ENCODE measurements at regions not wholly inside any gene's neighbourhood (a gene's known extent, or its start where the extent isn't known, plus 50 kb on each side); places are given as distances from the start of the nearest gene placed in this dataset.

DNA sequence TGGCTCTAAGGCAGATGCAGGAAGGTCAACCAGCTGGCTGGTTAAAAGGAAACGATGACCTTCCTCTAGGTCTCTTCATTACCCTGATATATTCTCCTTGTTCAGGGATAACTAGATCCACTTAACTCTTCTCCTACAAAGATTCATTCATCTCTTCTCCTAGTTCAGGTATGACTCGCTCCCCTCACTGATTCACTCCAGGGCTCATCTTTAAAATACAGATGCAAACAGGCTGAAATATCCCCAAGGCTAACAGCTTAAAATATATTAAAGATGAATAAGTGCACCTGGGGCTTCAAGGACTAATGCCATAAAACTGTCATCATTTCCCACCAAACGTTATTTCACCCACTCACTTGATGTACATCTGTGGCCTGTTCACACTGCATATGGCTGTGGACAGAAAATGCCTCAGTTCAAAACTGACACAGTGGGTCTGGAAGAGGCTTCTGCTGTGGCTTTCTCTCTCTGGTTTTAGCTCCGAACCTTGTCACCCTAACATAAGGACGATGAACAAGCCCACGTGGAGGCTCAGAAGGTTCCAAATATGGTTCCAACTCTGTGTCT is 366.9 kb downstream of the DEPDC1B start:
- TF ChIP-seq, protein P1, sequence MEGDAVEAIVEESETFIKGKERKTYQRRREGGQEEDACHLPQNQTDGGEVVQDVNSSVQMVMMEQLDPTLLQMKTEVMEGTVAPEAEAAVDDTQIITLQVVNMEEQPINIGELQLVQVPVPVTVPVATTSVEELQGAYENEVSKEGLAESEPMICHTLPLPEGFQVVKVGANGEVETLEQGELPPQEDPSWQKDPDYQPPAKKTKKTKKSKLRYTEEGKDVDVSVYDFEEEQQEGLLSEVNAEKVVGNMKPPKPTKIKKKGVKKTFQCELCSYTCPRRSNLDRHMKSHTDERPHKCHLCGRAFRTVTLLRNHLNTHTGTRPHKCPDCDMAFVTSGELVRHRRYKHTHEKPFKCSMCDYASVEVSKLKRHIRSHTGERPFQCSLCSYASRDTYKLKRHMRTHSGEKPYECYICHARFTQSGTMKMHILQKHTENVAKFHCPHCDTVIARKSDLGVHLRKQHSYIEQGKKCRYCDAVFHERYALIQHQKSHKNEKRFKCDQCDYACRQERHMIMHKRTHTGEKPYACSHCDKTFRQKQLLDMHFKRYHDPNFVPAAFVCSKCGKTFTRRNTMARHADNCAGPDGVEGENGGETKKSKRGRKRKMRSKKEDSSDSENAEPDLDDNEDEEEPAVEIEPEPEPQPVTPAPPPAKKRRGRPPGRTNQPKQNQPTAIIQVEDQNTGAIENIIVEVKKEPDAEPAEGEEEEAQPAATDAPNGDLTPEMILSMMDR (IDR thresholded peaks at IDR 0.05; ENCODE audit: borderline replicate concordance, insufficient read depth, low read depth, low read length) = no peak
- H3K4me3 ChIP-seq (ENCODE audit: low read depth, low read length) = no peak overlapping the region

DNA sequence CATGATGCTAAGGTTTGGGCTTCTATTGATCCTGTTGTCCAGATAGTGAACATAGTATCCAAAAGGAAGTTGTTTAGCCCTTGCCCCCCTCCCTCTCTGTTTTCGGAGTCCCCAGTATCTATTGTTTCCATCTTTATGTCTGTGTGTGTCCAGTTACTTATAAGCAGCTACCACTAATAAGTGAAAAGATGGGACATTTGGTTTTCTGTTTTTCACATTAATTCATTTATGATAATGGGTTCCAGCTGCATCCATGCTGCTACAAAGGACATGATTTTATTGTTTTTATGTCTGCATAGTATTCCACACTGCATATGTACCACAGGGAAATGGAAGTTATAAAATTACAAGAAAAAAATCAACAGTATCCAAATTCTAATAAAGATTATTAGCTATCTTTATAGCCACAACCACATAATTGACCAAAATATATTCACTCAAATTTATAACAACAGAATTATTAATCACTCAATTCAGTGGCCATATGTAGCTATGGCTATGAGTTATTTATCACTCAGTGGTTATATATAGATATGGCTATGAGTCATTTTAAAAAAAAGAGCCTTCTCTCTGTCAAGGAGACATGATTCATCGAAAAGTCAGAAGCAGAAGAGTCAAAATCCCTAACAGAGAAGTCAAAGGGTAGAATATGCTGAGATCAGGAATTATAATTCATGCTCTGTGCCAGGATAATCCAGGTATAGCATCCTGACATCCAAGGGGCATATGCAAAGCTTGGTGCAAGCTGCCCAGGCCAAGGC is 367.5 kb downstream of the DEPDC1B start:
- no peak overlapping the region for H3K4me3 ChIP-seq (ENCODE audit: low read depth, low read length)
- TF ChIP-seq, protein P1 (IDR thresholded peaks at IDR 0.05; ENCODE audit: borderline replicate concordance, insufficient read depth, low read depth, low read length) = no peak

DNA sequence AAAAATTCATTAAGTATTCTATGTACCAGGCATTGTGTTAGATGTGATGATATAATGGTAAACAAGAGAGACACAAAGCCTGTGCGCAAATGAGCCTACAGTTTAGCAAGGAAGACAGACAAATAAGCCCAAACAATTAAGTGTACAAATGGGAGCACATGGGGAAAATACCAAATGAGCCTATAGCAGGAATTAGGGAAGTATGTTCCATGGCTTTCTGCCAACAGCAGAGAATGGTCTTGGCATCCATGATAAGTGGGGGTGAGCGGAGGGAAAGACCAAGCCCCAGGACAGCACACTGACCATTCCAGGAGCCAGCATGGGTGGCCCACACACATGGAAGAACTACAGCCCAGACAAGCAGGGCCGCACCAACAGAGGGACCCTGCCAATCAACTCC is 369.7 kb downstream of the DEPDC1B start:
- TF ChIP-seq, protein P1 (IDR thresholded peaks at IDR 0.05; ENCODE audit: borderline replicate concordance, insufficient read depth, low read depth, low read length) = no peak
- no peak overlapping the region for H3K4me3 ChIP-seq (ENCODE audit: low read depth, low read length)

DNA sequence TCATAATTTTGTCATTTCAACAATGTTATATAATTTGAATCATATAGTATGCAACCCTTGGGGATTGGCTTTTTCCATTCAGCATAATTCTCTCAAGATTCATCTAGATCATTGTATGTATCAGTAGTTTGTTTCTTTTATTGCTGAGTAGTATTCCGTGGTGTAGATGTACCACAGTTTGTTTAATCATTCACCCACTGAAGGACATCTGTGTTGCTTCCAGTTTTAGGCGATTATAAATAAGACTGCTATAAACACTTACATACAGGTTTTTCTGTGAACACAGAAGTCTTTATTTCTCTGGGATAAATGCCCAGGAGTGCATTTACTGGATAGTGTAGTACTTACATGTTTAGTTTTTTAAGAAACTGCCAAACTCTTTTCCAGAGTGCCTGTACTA is 374.1 kb downstream of the DEPDC1B start:
- no peak overlapping the region for H3K4me3 ChIP-seq (ENCODE audit: low read depth, low read length)
- TF ChIP-seq, protein P1 (IDR thresholded peaks at IDR 0.05; ENCODE audit: borderline replicate concordance, insufficient read depth, low read depth, low read length) = no peak

DNA sequence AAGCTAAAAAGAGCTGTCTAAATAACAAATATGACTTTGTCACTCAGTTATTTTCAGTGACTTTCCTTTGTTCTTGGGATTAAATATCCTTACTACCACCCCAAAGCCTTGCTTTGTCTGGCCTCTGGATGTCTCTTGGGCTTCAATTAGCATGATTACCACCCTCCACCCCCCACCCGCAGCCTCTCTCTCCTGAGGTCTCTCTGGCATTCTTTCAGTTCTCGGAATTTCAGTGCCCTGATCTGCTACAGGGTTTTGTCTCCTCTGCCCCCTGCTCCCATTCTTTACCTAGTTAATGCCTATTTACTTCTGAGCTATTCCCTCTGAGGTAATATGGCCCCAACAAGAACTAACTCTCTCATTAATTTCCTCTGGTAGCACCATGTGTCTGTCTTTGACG is 376.4 kb downstream of the DEPDC1B start:
- no peak overlapping the region for H3K4me3 ChIP-seq (ENCODE audit: low read depth, low read length)
- TF ChIP-seq, protein P1 (IDR thresholded peaks at IDR 0.05; ENCODE audit: borderline replicate concordance, insufficient read depth, low read depth, low read length) = no peak

DNA sequence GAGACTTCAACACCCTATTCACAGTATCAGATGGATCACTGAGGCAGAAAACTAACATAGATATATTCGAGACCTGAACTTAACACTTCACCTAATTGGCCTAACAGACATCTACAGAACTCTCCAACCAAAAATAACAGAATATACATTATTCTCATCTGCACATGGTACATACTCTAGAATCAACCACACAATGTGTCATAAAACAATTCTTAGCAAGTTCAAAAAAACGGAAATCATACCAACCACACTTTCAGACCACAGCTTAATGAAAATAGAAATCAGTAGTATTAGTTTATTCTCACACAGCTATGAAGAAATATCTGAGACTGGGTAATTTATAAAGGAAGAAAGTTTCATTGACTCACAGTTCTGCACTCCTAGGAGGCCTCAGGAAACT is 387.9 kb downstream of the DEPDC1B start:
- no peak overlapping the region for H3K4me3 ChIP-seq (ENCODE audit: low read depth, low read length)
- TF ChIP-seq, protein P1 (IDR thresholded peaks at IDR 0.05; ENCODE audit: borderline replicate concordance, insufficient read depth, low read depth, low read length) = no peak

DNA sequence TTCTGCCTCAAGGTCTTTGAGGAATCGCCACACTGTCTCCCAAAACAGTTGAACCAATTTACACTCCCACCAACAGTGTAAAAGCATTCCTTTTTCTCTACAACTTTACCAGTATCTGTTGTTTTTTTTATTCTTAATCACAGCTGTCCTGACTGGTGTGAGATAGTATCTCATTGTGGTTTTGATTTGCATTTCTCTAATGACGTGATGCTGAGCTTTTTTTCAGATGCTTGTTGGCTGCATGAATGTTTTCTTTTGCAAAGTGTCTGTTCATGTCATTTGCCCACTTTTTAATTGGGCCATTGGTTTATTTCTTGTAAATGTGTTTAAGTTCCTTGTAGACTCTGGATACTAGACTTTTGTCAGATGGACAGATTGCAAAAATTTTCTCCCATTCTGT is 400.0 kb downstream of the DEPDC1B start:
- no peak overlapping the region for H3K4me3 ChIP-seq (ENCODE audit: low read depth, low read length)
- TF ChIP-seq, protein P1 (IDR thresholded peaks at IDR 0.05; ENCODE audit: borderline replicate concordance, insufficient read depth, low read depth, low read length) = no peak

All from GM12875 (cell line).